ENCODE measurements at regions not wholly inside any gene's neighbourhood (a gene's known extent, or its start where the extent isn't known, plus 50 kb on each side); places are given as distances from the start of the nearest gene placed in this dataset.

GRCh38 chr3:146851665-146852064 lies 246.5 kb upstream of the PLSCR5 start:
- TF ChIP-seq CTCF (IDR thresholded peaks at IDR 0.05; ENCODE audit: borderline replicate concordance, extremely low read depth, low read length, poor library complexity, severe bottlenecking), result no peak
- no peak for TF ChIP-seq EZH2 (IDR thresholded peaks at IDR 0.05; ENCODE audit: borderline replicate concordance, low read depth, low read length, severe bottlenecking)
